NCI-H774 (cell line): ENCODE measurements at regions not wholly inside any gene's neighbourhood (a gene's known extent, or its start where the extent isn't known, plus 50 kb on each side); places are given as distances from the start of the nearest gene placed in this dataset.

Experiments
- DNase-seq: peaks from one replicate; lab custom pipeline; 2025; lab: John Stamatoyannopoulos, UW

DNA sequence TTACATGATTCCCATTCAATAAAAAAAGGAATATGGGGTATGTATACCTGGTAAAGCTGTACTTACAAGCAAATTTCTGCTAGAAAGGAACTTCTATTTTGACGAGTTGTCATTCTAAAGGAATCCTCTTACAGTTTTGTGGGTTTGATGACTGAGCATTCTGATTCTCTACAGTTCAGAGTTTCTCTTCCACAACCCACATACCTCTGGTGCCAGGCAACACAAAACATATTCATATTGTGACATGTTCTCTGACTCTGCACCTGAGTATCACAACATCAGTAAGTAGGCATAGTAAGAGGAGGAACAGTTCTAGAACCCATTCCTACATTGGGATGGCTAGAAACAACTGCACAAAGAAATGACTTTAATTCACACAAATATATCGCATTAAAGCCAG, 636.6 kb downstream of the MED13L start:
- no peak for DNase-seq

DNA sequence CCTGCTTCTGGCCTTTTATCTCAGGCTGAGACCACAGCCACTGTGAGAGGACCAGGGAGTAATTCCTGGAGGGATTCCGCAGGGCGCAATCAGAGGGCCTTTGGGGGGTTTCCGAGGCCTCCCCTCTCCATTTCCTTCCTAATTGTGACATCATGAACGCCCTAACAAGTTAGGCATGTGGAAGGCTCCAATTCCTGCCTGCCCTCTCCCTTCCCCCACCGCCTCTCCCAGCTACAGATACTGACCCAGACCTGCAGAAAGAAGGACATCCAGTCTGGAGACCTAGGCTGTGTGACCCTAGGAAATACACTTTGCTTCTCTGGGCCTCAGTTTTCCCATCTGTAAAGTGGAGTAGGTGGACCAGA, 637.9 kb downstream of the MED13L start:
- no peak for DNase-seq

DNA sequence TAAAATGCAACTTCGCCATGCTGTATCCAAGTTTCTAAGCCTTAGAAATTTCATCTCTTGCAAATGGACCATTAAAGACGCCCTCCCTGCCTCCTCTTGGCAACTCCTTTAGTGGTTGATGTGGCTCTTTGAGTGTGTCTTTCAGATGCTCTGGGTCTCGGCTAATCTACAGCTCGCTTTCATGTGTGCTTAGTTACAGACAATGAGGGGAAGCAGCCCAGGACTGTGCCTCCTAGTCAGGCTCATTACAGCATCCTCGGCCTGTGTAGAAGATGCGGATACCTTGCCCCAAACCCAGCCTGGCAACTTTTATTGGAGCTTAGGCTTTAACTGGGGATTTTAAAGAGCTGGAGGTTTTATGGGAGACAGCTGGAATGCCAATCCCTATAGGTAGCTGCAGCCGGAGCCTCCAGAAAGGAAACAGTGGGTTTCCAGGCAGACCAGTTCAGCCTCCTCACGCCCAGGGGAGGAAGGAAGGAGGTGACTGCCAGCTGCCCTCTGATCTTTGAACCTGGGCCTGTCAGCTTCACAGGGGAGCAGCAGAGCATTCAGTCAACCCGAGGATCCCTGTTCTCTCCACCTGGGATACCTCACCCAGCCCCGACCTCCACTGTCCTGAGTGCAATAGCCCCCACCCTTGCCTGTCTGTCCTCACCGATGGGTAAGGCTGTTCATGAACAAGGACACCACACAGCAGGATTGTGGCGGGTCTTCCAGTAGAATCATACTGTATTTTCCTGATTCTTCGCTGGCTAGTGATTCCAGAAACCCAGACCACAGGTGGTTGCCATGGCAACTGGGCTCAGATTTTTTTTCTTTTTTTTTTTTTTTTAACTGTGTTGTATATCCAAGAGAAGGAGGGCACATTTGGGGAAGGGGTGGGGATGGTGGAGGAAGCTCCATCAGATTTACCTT, 638.5 kb downstream of the MED13L start:
- DNase-seq, result no peak

DNA sequence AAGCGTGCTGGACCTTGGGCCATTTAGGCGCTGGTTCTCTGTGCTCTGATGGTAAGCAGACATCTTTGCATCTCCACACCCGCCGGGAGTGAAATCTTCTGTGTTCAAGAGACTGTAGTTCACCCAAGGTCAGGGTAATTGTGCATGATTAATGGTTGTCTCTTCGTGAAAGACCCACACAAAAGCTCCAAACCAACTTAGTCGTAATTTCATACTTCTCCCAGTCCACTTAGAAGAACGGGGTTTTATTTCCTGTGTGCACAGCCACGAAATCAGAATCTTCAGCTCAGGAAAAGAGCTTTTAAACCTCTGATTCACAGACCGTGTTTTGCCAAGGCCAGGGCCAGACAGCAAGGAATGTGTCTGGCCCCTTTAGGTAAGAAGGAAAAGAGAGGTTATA, 640.9 kb downstream of the MED13L start:
- DNase-seq, result no peak

DNA sequence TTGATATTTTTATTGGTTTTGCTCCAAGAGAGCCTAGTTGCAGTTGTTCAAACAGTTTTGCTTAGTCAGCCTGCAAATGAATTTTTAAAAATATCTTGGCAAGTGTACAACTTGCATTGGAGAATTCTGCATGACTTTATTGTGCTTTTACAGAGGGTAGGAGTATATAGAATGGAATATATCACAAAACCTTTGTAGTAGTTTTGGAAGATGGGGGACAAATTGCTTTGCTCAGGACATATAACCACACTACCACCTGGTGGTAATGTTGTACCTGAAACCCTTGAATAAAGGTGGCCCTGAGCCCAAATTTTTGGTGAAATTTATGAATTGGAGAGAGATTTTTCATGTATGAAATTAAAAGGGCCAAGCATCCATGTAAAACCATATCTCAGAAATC, 645.2 kb downstream of the MED13L start:
- no peak for DNase-seq

DNA sequence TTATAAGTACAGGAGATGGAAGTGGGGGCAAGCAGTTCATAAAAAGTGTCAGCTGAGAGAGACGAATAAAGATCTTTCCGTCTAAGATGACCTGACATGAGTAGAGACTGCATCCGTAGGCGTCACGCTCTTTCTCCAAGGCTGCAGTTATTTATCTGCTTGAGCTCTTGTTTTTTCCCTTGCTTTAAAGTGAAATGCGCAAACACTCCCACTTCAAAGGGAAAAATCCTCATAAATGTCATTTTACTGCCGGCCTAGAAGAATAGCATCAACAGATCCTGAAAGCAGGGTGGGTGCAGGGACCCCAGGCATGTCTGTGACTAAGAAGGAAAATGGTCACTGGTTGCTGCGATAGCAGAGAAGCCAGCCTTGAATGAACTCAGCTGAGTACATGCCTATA, 647.4 kb downstream of the MED13L start:
- no peak for DNase-seq

DNA sequence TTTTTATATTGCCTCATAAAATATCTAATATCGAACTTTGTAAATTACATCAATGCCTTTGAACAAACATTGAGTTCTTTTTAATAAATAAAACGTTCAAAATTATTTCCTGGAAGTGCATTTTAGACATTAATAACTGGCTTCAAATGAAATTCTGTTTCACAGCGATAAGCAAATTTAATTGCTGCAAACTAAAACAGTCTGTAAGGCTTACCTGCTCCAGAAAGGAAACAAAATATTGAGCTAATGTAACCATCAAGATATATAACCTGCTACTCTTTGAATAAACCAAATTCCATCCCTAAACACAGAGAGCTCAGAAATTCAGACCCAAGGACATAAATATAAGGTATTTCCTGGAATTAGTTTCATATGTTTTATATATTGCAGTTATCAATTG, 651.3 kb downstream of the MED13L start:
- no peak for DNase-seq

DNA sequence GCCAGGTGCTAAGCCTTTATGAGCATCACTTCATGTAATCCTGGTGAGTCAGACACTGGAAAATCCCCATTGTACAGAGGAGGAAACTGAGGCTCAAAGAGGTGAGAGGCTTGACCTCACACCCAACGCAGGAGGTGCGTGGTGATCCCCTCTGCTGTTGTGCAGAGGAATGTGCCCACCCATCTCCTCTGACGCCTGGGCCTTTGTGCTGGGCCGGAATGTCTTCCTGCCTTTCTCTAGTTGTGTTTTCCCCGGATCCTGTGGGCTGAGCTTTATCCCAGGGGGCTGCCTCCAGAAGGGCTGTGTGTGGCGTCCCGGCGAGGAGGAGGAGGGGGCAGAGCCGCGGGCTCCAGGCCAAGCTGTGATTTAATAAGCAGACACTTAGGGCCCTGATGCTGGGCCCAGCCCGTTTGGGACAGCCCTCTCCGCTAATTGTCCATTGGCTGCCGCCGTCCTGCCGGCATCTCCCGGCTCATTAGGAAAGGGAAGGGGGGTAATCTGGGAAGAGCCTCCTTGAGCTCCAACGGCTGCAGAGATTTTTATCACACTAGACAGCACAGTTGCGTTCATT, 653.6 kb downstream of the MED13L start:
- DNase-seq, result no peak

DNA sequence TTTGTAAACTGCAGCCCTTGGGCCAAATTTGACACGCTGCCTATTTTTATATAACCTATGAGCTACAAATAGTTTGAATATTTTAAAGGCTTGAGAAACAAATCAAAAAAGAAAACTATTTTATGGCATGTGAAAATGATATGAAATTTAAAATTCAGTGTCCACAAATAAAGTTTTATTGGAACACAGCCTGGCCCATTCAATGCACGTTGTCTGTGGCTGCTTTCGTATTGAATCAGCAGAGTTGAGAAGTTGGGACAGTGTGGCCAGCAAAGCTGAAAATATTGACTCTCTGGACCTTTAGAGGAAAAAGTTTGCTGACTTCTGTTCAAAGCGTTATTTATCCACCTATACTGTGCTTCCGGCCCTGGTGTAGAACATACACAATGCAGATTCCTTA, 654.2 kb downstream of the MED13L start:
- DNase-seq, result no peak

DNA sequence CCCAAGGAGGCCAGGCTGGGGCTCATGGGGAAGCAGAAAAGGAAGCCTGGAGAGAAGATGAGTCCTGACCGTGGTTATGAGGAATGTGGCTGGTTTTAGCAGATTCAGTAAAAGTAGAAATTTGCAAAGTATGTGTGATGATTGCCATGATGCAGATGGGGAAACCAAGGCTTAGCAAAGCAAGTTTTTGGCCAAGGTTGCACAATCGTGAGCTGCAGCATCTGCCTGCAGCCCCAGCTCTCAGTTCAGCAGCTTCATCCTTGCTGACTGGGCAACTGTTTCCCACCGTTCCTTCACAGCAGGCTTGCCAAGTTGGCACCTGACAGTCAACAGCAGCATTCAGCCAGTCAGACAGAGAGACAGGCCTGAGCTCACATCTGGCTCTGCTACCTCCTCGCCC, 656.7 kb downstream of the MED13L start:
- no peak for DNase-seq

DNA sequence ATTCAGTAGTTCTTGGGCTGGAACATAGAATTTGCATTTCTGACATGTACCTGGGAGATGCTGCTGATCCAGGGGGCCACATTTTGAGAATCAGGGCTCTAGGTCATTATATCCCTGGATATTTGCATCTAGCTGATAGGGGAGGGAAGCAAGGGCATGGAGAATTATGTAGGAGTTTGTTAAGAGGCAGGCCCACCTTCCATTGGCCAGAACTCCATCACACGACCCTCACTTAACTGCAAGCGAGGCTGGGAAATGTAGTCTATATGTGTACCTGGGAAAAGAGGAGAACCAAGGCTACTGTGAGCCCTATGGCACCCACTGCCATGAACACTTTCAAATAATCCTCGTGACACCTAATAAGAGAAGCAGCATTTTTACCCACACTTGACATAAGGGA, 657.6 kb downstream of the MED13L start:
- DNase-seq, result no peak

DNA sequence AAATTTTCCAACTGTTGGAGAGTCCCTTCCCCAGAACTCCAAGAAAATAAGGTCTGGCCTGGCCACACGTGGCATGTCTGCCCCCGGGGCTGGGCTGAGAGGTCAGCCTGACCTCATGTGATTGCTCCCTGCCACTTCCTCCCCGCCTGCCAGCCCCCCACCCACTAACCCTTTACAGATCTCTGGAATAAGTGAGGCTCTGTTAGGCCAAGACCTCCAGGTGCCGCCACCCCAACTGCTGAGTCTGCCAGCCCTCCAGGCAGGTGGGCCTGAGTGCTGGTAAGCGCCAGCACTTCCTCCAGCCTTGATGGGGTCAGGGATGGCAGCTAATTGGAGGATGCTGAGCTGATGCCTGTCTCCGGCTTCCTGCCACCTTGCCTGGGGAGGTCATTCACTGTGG, 658.4 kb downstream of the MED13L start:
- DNase-seq, result no peak

DNA sequence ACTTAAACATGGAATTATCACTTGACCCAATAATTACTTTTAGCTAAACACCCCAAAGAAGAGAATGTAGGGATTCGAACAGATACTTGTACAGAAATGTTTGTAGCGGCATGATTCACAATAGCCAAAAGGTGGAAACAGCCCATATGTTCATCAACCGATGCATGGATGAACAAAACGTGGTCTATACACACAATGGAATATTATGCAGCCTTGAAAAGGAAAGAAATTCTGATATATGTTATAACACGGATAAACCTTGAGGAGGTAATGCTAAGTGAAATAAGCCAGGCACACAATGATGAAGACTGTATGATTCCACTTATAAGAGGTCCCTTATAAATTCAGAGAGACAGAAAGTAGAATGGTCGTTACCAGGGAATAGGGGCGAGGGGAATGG, 659.4 kb downstream of the MED13L start:
- DNase-seq, result no peak

DNA sequence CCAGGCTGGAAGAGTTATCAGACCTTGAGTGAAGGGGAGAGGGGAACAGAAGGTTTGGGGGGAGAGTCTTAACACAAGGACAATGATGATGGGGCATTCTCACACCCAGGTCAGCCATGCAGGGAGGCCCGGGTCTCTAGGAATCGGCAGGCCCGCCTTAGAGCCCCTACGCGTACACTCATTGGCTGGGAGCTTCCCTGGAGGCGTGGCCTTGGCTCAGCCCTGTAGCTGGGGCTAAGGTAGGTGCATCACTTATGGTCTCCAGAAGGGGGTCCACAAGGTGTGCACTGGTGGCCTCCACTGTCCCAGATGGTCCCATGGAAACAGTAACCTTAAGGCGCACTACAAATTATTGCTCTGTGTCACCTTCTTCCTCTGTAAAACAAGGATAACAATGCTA, 660.1 kb downstream of the MED13L start:
- DNase-seq, result no peak

DNA sequence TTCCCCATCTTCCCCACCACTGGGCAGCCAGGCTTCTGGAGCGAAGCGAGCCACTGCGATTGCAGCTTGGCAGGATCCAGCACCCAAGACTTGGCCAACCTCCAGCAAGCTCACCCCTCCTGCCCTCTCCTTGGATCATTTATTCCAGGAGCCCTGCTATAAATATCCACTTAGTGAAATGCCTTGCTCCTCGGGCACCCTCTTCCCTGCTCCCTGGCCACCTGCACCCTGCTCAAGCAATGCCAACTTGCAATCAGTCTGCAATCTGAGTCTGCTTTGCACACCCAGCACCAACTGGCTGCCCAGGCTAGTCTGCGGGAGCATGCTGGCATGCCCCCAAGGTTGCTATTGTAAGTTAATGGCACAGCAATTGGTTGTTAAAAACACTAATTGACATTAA, 666.0 kb downstream of the MED13L start:
- DNase-seq, result no peak

DNA sequence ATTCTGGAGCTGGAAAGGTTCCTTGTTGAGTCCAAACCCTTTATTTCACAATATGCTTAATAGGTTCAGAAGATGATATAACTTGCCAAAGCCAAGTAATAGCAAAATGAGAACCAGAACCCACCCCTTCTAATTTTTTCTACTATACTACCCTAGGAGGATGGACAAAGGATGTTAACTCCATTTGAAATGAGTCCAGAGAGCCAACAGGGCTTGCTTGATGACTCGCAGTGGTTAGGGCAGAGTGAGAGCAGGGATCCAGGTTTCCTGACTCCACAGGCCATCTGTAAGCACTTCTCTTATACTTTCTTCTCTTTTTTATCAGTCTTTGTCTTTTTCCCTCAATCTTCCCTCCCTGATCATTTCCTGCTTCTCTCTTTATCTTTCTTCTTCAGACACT, 668.1 kb downstream of the MED13L start:
- DNase-seq, result no peak

DNA sequence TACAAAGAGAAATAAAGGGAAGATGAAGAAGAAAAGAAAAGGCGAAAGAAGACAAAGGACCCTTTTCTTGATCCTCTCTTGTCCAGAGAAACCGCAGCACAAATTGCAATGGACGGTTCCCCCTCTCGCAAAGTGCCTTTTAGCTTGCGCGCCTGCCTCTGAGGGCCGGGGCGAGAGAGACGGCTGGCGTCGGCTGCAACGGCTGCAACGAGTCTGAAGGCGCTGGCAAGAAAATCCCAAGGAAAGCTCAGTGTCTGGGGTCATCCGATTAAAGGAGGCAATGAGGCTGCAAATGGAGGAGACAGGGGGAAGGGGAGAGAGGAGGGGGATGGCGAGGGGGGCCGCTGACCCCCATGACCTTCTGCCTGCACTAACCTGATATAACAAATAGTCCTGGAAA, 671.5 kb downstream of the MED13L start:
- no peak for DNase-seq

DNA sequence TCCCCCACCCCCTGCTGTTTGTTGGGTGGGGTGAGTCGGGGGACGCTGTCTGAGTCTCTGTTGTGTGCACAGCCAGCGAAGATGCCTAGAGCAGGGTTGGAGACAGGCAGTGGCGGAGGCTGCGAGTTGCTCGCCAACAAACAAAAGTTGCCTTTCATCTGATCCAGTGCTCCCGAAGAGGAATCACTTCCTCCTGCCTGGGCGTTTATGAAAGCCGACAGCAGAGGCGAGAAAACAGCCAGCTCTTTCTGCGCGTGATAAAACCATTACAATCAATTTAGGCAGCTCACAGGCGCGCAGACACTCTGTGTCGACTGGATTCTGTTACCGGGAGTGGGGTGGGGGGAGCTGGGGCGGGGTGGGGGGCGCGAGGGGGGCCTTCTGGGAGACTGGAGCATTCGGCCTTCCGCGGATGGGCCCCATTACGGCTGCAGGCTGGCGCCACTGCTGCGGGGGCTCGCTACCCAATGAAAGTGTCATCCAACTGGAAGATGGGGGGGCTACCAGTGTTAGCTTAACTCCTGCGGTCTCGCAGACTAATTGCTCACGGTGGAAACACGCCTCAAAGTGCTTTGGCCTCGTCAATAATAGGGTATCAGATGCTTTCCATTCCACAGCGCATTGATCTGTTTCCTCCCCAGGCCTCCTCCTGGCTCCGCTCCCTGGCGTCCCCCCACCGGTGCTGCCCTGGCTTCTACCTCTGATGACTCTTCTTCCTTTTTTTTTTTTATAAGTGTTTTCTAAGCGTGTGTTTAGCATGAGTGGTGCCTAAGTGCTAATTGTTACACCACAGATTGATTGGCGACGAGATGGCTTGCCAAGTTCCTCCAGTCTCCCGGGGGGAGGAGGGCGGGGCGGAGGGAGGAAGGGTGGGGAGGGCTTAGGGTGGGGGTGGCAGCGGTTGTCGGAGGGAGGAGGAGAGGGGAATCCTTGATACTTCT, 678.4 kb downstream of the MED13L start:
- peak; percentile 15 for DNase-seq

DNA sequence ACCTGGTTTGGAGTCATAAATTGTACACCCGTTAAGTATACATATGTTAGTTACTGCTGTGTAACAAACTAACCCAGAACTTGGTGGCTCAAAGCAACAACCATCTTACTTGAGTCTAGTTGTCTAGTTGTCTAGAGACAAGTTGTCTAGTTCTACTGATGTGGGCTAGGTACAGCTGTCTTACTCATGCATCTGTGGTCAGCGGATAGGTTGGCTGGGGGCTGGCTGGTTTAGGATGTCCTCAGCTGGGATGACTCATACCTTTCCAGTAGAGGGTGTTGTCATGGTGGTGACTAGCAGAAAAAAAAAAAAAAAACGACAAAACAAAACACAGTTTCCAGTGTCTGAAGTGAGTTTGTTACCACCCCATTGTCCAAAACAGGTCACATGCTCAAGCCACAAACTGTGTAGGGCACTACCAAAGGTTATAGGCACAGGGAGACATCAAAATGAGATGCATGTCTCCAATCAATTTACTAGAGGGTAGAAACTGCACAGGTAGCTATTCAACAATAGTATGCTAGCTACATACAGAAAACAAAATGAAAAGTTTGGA, 680.3 kb downstream of the MED13L start:
- DNase-seq, result no peak

DNA sequence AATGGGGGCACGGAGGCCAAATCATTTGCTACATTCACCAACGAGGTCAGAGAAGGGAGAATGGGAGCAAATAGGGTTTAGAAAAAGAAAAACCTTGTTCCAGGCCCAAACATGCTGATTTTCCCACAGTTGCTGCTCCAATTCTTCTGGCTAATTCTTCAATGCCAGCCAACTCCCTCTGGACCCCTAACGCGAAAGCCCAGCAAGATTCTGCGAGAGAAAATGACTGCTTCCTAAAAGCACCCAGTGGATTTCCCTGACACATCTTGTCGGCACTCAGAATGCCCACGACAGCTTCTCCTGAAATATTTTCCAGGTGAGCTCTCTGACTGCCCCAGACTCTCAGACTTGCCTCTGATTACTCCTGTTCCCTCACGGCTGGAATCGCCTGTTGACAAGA, 689.4 kb downstream of the MED13L start:
- no peak for DNase-seq

DNA sequence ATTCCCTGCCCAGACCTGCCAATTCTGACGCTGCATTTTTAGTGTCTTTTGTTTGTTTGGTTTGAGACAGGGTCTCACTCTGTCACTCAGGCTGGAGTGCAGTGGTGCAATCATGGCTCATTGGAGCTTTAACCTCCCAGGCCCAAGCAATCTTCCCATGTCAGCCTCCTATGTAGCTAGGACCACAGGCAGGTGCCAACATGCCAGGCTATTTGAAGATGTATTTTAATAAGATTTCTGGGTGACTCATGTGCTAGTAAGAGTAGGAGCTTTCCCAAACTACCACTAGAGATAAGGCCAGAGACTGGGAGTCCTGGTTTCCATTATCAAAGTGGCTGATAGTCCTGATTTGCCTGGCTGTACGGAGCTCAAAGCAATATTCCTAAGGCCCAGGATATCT, 693.3 kb downstream of the MED13L start:
- no peak for DNase-seq

DNA sequence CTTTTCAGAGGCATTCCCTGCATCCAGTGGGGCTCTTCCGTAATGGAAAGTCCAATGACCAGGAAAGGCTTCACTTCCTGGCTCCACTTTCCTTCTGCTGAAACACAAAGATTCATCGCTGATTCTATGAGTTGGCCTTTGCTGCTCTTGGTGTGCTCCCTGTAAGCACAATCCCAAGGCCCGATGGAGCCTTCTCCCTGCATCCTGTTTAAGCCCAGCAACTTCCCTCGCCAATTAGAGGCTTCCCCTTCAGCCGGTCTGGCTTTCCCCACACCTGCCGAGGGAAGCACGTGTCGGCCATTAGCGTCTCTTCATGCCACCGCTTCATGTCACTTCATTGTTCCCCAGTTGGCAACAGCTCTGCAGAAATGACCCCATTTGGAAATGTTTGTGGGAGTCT, 693.9 kb downstream of the MED13L start:
- peak; percentile 53 for DNase-seq

DNA sequence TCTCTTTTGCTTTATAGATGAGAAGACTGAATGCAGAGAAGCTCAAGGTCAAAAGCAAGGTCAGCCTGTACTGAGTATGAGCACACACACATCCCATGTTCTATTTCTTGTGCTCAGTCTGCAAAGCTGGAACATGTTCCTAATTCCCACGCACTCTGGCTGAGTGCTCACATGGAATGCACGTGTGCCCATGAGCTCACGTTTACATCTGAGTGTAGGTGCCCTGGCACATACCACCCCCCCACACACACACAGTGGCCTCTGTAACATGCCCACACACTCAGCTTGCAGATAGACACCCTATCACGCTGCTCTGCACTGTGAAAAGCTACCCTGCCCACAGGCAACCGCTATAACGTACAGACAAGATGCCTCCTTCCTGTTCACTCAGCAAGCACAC, 700.1 kb downstream of the MED13L start:
- no peak for DNase-seq
